NB4 (cell line): ENCODE measurements at regions not wholly inside any gene's neighbourhood (a gene's known extent, or its start where the extent isn't known, plus 50 kb on each side); places are given as distances from the start of the nearest gene placed in this dataset.
"Not testable (repeated sequence)": the region's sequence is repeated elsewhere in the genome, so short reads cannot be mapped to it uniquely, and the experiment has no call there.

ENCODE experiments used
- DNase-seq: peaks from one replicate; pipeline ENCODE4 v3.0.0; 2010; ENCODE audit warnings: low read depth
- H3K4me3 ChIP-seq: one replicate; pipeline ENCODE4 v1.5.1; 2011; ENCODE audit warnings: mild to moderate bottlenecking, low read depth, low read length, moderate library complexity
- MYC ChIP-seq: IDR thresholded peaks from 2 replicates; pipeline ENCODE4 v1.6.1; 2011; ENCODE audit warnings: low read depth, low read length
- POLR2A ChIP-seq: IDR thresholded peaks from 2 replicates; pipeline ENCODE4 v1.6.1; 2011; ENCODE audit warnings: mild to moderate bottlenecking; ENCODE audit not compliant: insufficient read length; ENCODE audit errors: extremely low read depth
- TF ChIP-seq, protein P1 (sequence below): IDR thresholded peaks from 2 replicates; pipeline ENCODE4 v1.6.1; 2011; ENCODE audit warnings: low read depth, low read length
- TF ChIP-seq, protein P2 (sequence below): IDR thresholded peaks from one replicate; pipeline ENCODE4 v1.5.1; 2012; ENCODE audit warnings: low read depth, low read length

DNA sequence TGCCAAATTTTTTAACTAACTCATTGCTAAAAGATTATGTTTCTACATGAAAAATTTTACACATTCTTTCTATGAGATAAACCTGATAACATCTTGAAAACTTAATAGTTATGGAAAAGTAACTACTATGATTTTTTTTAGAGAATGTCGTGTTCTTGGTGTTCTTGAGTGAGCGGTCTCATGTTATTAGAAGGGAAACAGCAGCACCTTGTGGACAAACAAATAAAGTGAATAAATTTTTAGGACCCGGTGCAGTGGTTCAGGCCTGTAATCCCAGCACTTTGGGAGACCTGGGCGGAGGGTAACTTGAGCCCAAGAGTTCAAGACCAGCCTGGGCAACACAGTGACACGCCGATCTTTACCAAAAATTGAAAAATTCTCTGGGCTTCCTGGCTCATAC lies 166.0 kb downstream of the FOXD4L6 start:
- not testable (repeated sequence) for DNase-seq, H3K4me3 ChIP-seq

DNA sequence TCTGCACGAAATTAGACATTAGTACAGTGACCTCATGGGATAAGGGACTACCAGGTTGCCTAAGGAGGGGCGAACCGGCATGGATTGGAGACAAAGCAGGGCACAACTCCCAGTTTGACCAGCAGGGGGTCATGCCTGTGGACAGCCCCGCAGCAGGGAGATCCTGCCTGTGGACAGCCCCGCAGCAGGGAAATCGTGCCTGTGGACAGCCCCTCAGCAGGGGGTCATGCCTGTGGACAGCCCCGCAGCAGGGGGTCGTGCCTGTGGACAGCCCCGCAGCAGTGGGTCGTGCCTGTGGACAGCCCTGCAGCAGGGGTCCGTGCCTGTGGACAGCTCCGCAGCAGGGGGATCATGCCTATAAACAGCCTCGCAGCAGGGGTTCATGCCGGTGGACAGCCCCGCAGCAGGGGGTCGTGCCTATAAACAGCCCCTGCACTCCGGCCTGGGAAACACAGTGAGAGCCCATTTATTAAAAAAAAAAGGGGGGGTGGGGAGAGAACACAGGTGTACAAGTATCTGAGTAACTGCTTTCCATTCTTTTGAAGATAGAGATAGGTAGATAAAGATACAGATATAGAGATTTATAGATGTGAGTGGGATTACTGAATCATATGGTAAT lies 176.5 kb downstream of the FOXD4L6 start:
- H3K4me3 ChIP-seq, DNase-seq: not testable (repeated sequence)

DNA sequence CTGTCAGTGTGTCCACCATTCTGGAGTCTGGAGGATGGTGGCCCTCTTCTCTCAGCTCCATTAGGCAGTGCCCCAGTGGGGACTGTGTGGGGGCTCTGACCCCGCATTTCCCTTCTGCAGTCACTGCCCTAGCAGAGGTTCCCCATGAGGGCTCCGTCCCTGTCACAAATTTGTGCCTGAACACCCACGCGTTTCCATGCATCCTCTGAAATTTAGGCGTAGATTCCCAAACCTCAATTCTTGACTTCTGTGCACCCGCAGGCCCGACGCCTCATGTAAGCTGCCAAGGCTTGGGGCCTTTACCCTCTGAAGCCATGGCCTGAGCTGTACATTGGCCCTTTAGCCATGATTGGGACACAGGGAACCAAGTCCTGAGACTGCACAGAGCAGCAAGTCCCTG lies 182.3 kb downstream of the FOXD4L6 start:
- not testable (repeated sequence) for DNase-seq

DNA sequence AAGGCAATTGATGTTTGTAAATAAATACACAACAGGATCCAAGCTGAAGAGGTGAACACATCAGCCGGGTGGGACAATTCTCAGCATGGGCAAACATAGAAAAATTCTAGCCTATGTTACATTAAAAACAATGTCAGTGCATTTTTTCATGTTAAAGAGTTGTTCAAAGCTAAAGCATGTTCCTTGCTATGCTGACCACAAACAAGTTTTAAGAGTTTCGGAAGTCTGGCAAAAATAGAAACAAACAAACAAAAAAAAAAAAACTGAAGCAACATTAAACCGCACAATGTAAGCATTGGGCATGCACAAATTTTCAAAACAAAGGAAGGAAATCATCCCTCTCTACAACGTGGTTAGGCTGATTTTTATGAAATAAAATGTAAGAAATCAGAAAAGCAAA lies 185.8 kb downstream of the FOXD4L6 start:
- not testable (repeated sequence) for H3K4me3 ChIP-seq, DNase-seq

More for the DNA sequence above, 182.3 kb downstream of the FOXD4L6 start:
- not testable (repeated sequence) for H3K4me3 ChIP-seq

DNA sequence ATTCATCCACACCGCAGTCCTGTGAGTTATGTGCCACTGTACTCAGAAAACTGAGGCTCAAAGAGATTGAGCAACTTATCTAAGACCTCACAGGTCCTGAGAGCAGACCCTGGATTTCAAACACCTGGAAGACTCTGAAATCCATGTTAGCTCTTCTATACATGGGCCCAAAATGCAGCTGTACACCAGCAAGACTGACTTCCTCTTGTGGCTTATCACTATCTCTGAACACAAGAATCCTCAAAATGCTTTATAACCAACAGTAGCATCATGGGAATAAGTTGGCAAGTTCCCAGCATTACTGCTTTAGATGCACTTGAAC lies 188.6 kb downstream of the FOXD4L6 start:
- H3K4me3 ChIP-seq, DNase-seq: not testable (repeated sequence)

DNA sequence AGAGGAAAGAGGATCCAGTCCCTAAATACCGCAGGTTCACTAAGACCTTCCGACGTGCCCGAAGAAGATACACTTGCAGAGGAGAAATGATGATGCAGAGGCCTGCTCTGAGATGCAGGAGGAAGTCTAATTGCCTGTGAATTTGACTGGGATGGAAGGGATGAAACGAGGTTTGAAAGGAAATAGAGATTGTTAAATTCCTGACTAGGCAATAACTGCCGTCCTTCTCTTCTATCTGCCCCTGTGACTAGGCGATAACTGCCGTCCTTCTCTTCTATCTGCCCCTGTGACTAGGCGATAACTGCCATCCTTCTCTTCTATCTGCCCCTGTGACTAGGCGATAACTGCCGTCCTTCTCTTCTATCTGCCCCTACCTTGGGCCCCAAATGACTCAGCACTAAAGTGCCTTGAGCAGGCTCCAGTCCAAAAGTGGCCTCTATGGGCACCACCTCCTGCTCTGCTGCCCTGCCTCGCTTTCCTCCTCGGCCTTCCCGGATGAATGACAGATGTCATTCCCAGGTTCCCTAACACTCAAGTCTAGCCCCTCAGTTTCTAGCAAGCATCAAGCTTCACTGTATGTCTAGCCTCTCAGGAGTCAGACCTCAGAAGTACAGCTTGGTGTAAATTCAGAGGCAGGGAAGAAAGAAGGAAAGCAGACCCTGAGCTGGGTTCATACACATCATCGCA lies 189.1 kb downstream of the FOXD4L6 start:
- not testable (repeated sequence) for DNase-seq, H3K4me3 ChIP-seq

DNA sequence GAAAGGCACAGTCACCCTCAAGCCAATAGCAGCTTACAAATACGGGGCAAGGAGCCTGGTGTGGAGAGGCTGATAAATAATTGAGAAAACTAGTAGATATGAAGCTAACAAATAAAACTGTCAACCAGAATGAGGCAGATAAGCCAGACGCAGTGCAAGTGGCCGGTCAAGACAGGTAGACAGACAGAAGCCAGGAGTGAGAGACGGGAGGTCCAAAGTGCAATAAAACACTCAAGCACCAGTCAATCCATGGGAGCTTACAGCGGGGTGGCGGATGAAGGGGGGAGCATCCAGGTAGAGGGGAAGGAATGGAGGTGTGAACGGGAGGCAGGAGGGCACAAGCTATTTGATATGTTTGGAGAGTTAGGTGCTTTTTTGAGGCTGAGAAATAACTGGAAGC lies 193.1 kb downstream of the FOXD4L6 start:
- TF ChIP-seq, protein P1, sequence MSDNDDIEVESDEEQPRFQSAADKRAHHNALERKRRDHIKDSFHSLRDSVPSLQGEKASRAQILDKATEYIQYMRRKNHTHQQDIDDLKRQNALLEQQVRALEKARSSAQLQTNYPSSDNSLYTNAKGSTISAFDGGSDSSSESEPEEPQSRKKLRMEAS = no peak
- TF ChIP-seq, protein P2, sequence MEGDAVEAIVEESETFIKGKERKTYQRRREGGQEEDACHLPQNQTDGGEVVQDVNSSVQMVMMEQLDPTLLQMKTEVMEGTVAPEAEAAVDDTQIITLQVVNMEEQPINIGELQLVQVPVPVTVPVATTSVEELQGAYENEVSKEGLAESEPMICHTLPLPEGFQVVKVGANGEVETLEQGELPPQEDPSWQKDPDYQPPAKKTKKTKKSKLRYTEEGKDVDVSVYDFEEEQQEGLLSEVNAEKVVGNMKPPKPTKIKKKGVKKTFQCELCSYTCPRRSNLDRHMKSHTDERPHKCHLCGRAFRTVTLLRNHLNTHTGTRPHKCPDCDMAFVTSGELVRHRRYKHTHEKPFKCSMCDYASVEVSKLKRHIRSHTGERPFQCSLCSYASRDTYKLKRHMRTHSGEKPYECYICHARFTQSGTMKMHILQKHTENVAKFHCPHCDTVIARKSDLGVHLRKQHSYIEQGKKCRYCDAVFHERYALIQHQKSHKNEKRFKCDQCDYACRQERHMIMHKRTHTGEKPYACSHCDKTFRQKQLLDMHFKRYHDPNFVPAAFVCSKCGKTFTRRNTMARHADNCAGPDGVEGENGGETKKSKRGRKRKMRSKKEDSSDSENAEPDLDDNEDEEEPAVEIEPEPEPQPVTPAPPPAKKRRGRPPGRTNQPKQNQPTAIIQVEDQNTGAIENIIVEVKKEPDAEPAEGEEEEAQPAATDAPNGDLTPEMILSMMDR = no peak
- no peak for TF ChIP-seq MYC
- no peak for TF ChIP-seq POLR2A

DNA sequence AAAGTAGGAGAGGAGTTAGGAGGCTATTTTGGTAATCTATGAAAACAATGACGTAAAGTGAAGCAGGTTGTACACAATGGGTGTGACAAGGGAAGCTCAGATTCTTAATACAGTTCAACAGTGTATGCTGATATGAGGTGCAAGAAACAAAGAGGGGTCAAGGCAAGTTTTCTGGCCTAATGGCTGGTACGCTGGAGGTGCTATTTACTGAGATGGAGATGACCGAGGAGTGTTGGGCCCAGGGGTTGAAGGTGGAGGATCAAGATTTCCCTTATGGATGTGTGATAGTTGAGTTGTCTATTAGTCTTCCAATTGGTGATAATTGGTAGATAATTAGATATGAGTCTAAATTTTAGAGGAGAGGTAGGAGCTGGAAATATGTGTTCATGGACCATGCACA lies 194.0 kb downstream of the FOXD4L6 start:
- not testable (repeated sequence) for H3K4me3 ChIP-seq, DNase-seq

More for the DNA sequence above, 193.1 kb downstream of the FOXD4L6 start:
- H3K4me3 ChIP-seq = no peak overlapping the region
- DNase-seq = no peak

DNA sequence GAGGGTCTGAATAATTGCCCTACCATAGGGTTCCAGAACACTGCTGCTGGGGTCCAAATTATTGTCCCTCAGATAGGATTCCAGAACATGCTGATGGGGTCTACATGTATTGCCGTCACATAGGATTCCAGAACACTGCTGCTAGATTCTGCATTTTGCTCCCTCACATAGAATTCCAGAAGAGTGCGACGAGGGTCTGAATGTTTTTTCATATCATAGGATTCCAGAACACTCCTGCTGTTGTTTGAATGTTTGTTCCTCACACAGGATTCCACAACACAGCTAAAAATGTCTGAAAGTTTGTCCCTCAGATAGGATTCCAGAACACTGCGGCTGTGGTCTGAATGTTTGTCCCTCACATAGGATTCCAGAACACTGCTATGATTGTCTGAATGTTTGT lies 198.1 kb downstream of the FOXD4L6 start:
- H3K4me3 ChIP-seq, DNase-seq: not testable (repeated sequence)

DNA sequence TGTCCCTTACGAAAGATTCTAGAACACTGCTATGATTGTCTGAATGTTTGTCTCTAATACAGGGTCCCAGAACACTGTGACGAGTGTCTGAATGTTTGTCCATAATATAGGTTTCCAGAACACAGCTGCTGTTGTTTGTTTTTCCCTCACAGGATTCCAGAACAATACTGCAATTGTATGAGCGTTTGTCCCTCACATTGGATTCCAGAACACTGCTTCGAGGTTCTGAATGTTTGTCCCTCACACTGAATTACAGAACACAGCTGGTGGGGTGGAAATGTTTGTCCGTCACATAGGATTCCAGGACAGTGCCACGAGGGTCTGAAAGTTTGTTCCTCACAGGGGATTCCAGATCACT lies 199.0 kb downstream of the FOXD4L6 start:
- not testable (repeated sequence) for H3K4me3 ChIP-seq, DNase-seq

DNA sequence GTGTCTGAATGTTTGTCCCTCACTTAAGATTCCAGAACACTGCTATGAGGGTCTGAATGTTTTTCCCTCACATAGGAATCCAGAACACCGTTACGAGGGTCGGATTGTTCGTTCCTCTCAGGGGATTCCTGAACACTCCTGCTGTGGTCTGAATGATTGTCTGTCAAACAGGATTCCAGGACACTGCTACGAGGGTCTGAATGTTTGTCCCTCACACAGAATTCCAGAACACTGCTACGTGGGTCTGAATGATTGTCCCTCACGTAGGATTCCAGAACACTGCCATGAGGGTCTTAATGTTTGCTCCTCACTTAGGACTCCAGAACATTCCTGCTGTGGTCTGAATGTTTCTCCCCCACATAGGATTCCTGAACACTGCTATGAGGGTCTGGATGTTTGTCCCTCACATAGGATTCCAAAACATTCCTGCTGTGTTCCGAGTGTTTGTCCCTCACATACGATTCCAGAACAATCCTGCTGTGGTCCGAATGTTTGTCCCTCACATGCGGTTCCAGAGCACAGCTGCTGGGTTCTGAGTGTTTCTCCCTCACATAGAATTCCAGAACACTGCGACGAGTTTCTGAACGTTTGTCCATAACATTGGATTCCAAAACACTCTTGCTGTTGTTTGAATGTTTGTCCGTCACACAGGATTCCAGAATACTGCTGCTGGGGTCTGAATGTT lies 199.5 kb downstream of the FOXD4L6 start:
- DNase-seq = no peak
- no peak overlapping the region for H3K4me3 ChIP-seq
- TF ChIP-seq POLR2A (no peak), MYC (no peak)
- TF ChIP-seq, protein P2 = no peak
- TF ChIP-seq, protein P1 = no peak
